Adrenal gland (tissue), 9 donors: ENCODE measurements at regions not wholly inside any gene's neighbourhood (a gene's known extent, or its start where the extent isn't known, plus 50 kb on each side); places are given as distances from the start of the nearest gene placed in this dataset.
"Not testable (repeated sequence)": the region's sequence is repeated elsewhere in the genome, so short reads cannot be mapped to it uniquely, and the experiment has no call there.

Source experiments
- DNase-seq, 7 donors: peaks; one replicate each; pipeline ENCODE4 v3.0.0-alpha.2; 2019 to 2020
- H3K27ac ChIP-seq, 5 donors: fragments of 200-600 bp; sonication (generic) in 4 of 5; 1 replicate in 3 of 5; 2 replicates in 2 of 5; pipeline versions ENCODE4 v1.5.1 to v1.8.0; 2016 to 2020; ENCODE audit warnings: mild to moderate bottlenecking in 1 of 5
- H3K27me3 ChIP-seq: fragments of 200-600 bp; 2 replicates; pipeline ENCODE4 v1.8.0; 2021
- H3K36me3 ChIP-seq, 2 donors: fragments of 200-600 bp; replicated peaks in 1 of 2; 1 replicate in 1 of 2; 2 replicates in 1 of 2; pipeline versions ENCODE4 v1.5.1 to v1.8.0; 2018 to 2022
- H3K4me1 ChIP-seq, 2 donors: fragments of 200-600 bp; replicated peaks in 1 of 2; 1 replicate in 1 of 2; 2 replicates in 1 of 2; pipeline versions ENCODE4 v1.5.1 to v1.8.0; 2018 to 2021
- H3K4me3 ChIP-seq, 4 donors: fragments of 200-600 bp; sonication (generic) in 3 of 4; one replicate each; pipeline ENCODE4 v1.5.1; 2016 to 2018
- H3K9me3 ChIP-seq, 3 donors: fragments of 200-600 bp; sonication (generic) in 1 of 3; replicated peaks in 1 of 3; 1 replicate in 2 of 3; 2 replicates in 1 of 3; pipeline versions ENCODE4 v1.5.1 to v1.8.0; 2016 to 2021
- CTCF ChIP-seq, 6 experiments: fragments of 450-650 bp in 4 of 6; fragments of 200-600 bp in 2 of 6; sonication (generic) in 1 of 6; IDR thresholded peaks; 1 replicate in 5 of 6; 2 replicates in 1 of 6; pipeline versions ENCODE4 v1.5.1 to v1.8.0; 2016 to 2021; ENCODE audit warnings: antibody characterized with exemption in 6 of 6, mild to moderate bottlenecking in 2 of 6, moderate library complexity in 1 of 6
- POLR2A ChIP-seq, 2 donors: fragments of 450-650 bp; IDR thresholded peaks; one replicate each; pipeline ENCODE4 v1.6.1; 2017; ENCODE audit warnings: antibody characterized with exemption in 2 of 2, mild to moderate bottlenecking in 2 of 2, moderate library complexity in 1 of 2
- WGBS, 4 donors: extraction: QIAGEN DNeasy Blood & Tissue Kit in 2 of 4; methylation state at CpG; one replicate each; pipeline versions ENCODE4 v1.1.5 to v1.1.7; 2013 to 2017; 5-methylcytosine and 5-hydroxymethylcytosine counted together
- intact Hi-C, 2 donors: fragments of 100-400 bp; cut with DNase I; formaldehyde crosslinking; loops; one replicate each; pipeline versions ENCODE4 v1.14.1 to v1.15.0; 2022 to 2023
- donor health status: healthy with polysubstance abuse.
- donor health status: Bipolar disorder and iron deficiency.
- donor health status: DM: yes; HTN: yes; CAD: no.
- donor health status: DM: no; HTN: no; CAD: no.
- donor health status: DM: no; HTN: no; CAD: no.

GRCh38 chr18:52152036-52152435 lies 188.0 kb upstream of the DCC start:
- 75 to 93% (median 81%) methylated on average over 3 of the region's 3 CpGs for WGBS, 4 donors
- Histone ChIP-seq H3K4me3 (no peak overlapping the region), H3K27me3 (no peaks in the 10 kb centered on the region), H3K27ac (no peak overlapping the region), H3K36me3 (no peaks in the 10 kb centered on the region), H3K9me3 (no peaks in the 10 kb centered on the region), H3K4me1 (no peaks in the 10 kb centered on the region)
- no peak for DNase-seq
- TF ChIP-seq CTCF (IDR thresholded peaks at IDR 0.05) (no peak), POLR2A (IDR thresholded peaks at IDR 0.05) (no peak)
- intact Hi-C loops = no loop called here

- Histone ChIP-seq H3K9me3 (no peaks in the 10 kb centered on the region), H3K27ac (no peak overlapping the region)
- TF ChIP-seq CTCF (IDR thresholded peaks at IDR 0.05) (no peak), POLR2A (IDR thresholded peaks at IDR 0.05) (no peak)
These were observed 183.8 kb upstream of the DCC start for GRCh38 chr18:52156166-52156565.

GRCh38 chr18:52160636-52161035 lies 179.4 kb upstream of the DCC start:
- no peak overlapping the region for H3K4me3 ChIP-seq
- no peaks in the 10 kb centered on the region for H3K36me3 ChIP-seq
- TF ChIP-seq CTCF (IDR thresholded peaks at IDR 0.05) = no peak
- no peak for TF ChIP-seq POLR2A (IDR thresholded peaks at IDR 0.05)
- DNase-seq = no peak
- no peaks in the 10 kb centered on the region for H3K27me3 ChIP-seq
- intact Hi-C loops = no loop called here
- no peaks in the 10 kb centered on the region for H3K4me1 ChIP-seq
- no peak overlapping the region for H3K27ac ChIP-seq
- H3K9me3 ChIP-seq = no peaks in the 10 kb centered on the region
- WGBS, 4 donors = 62 to 88% (median 76%) methylated on average over 2 of the region's 2 CpGs

More at GRCh38 chr18:52156166-52156565, 183.8 kb upstream of the DCC start:
- DNase-seq = no peak
- Histone ChIP-seq H3K36me3 (no peaks in the 10 kb centered on the region), H3K27me3 (no peaks in the 10 kb centered on the region), H3K4me1 (no peaks in the 10 kb centered on the region), H3K4me3 (no peak overlapping the region)
- intact Hi-C loops = no loop called here

- Histone ChIP-seq H3K4me3 (no peak overlapping the region), H3K9me3 (no peaks in the 10 kb centered on the region), H3K4me1 (no peaks in the 10 kb centered on the region), H3K27ac (no peak overlapping the region), H3K27me3 (no peaks in the 10 kb centered on the region), H3K36me3 (no peaks in the 10 kb centered on the region)
- 86 to 100% (median 91%) methylated on average over 1 of the region's 1 CpG for WGBS, 4 donors
- intact Hi-C loops = no loop called here
- no peak for TF ChIP-seq POLR2A (IDR thresholded peaks at IDR 0.05)
- TF ChIP-seq CTCF (IDR thresholded peaks at IDR 0.05) = no peak
- DNase-seq = no peak
These were observed 176.5 kb upstream of the DCC start for GRCh38 chr18:52163478-52163877.

GRCh38 chr18:52168131-52168530 lies 171.9 kb upstream of the DCC start:
- H3K27me3 ChIP-seq, H3K36me3 ChIP-seq, H3K9me3 ChIP-seq, H3K4me1 ChIP-seq, intact Hi-C loops, H3K4me3 ChIP-seq, DNase-seq, H3K27ac ChIP-seq: not testable (repeated sequence)
- WGBS, 4 donors = 59 to 81% (median 77%) methylated on average over 3 of the region's 3 CpGs
